NCI-H526 treated with DMSO at 0.1 percent for 48 hours (cell line): ENCODE measurements at regions not wholly inside any gene's neighbourhood (a gene's known extent, or its start where the extent isn't known, plus 50 kb on each side); places are given as distances from the start of the nearest gene placed in this dataset.

Experiments
- DNase-seq: peaks from one replicate; lab custom pipeline; 2025; lab: John Stamatoyannopoulos, UW

DNA sequence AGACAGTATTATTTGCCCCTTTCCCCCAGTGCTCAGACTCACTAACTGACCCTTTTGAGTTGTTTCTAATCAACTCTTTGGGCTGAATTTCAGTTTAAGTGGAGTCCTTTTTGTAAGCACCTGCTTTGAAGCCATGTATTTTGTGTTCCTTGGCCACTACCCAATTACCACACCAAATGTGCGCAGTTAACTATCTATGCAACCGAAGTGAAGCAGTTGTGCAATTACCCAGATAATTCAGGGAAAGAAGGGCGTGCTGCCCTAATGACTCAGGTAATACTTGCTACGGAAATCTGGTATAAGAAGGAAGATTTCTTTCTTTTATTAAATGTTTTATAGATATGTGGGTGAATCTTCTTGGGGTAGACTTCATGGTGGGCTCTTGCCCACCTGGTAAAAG is 371.9 kb upstream of the TBL1XR1 start:
- no peak for DNase-seq

DNA sequence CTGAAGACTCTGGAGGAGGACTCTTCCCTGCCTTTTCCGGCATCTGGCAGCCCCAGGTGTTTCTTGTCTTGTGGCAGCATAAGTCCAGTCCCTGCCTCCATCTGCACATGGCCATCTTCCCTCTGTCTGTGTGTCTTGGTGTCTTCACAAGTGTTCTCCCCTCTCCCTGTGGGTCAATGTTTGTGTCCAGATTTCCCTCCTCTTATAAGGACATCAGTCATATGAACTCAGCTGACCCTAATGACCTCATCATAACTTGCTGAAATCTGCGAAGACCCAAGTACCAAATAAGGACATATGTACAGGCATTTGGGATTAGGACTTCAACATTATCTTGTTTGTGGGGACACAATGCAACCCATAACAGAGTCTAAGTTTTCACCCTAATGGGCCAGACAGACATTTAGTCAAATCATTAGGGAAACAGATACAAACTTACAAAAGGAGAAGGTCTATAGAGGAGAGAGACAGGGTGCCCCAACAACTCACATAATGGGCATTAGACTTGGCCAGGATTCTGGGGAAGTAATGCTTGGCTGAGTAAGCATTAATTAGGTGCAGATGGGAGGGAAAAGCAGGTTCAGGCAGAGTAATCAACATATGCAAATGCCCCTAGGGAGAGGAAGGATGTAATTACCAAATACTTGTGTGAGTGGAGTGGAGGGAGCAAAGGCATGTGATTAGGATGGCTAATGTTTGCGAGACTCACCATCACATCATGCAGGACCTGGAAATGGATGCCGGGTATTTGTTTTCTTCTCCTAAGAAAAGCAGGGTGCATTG is 372.8 kb upstream of the TBL1XR1 start:
- peak; percentile 57 for DNase-seq

DNA sequence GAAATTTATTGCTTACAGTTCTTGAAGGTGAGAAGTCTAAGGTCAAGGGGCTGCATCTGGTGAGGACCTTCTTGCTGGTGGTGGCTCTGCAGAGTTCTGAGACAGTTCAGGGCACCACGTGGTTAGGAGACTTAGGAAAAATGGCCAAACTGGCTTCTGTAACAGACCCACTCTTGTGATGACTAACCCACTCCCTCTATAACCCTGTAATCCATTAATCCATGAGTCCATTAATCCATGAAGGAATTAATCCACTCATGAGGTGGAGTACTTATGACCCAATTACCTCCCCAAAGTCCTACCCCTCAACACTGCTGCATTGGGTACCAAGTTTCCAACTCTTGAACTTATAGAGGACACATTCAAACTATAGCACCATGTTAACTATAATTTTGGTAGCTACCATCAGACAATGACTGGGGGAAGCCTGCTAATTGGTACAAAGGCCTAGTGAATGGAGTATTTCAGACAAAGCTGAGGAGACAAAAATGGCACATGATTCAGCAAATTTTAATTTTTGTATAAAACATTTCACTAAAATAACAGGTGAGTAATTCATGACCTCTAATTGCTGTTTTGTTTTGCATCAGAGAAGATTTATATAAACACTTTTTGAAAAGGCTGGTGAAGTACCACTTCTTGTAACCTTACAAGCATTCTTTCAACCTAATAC is 374.1 kb upstream of the TBL1XR1 start:
- DNase-seq, result no peak

DNA sequence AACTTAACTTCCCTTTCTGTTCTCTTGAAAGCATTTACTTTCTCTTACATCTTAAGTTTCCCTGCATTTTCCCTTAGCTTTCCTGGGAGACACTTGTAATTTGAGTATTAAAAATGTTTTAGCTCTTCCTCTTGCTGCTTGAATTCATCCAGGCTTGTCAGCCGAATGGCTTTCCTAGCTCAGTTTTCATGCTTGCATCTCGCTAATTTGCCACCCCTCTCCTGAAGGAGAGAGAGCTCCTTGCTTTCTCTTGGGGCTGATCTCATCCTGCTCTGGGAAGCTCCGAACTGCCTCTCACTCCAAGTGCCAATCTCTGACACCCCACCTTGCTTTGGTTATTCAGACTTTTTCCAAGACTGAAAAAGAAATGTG is 374.6 kb upstream of the TBL1XR1 start:
- no peak for DNase-seq

DNA sequence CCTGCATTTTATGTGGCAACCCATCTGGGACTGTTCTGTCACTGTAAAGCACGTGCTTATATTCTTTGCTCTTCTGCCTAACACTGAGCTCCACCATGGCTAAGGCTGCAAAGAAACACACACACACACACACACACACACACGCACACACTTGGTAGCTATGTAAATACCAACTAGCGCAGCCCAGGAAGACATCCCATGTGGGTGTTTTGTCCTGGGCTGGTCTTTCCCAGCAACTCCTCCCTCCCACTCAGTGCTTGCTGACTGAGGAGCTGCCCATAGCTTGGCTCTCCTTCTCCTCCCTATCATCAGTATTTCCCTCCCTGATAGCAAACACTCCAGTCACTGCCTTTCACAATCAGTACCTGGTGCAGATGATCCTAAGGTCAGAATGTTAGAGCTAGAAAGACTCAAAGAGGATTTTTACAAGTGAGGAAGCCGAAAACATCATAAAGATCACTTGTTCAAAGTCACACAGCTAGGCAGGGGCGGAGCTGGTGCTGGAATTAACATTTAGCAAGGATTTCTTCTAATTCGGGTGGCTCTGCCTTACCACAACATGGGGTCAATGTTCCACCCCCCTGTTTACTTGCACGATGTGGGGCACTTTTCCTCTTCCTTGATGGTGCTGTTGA is 377.1 kb upstream of the TBL1XR1 start:
- peak; percentile 48 for DNase-seq

DNA sequence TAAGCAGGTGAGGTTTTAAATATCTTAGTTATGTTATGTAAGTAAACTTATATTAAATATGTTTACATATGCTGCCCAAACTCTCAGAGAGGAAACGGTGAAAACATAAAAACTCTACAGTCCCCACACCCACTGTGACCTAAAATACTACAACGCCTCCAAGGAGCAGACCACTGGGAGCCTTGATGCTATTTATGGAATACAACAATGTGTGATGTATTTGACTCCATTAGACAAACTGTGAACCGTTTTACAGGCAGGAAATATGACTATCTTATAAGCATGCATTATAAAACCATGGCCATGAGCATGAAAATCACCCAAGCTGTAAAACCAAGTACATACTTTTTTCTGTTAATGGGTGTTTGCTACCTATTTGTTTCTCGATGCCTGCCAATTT is 379.5 kb upstream of the TBL1XR1 start:
- DNase-seq, result no peak

DNA sequence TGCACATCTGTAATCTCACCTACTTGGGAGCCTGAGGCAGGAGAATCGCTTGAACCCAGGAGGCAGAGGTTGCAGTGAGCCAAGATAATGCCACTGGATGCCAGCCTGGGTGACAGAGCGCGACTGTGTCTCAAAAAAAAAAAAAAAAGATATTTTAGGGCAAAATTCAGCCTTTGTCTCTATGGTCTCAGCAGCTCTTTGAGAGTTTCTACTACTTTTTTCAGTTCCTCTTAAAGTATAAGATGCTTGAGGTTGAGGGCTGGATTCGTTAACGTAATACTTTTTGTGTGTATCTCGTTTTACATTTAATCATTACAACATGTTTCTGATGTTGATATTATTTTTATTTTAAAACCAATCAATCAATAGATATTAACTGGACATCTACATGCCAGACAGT is 381.2 kb upstream of the TBL1XR1 start:
- DNase-seq, result no peak

DNA sequence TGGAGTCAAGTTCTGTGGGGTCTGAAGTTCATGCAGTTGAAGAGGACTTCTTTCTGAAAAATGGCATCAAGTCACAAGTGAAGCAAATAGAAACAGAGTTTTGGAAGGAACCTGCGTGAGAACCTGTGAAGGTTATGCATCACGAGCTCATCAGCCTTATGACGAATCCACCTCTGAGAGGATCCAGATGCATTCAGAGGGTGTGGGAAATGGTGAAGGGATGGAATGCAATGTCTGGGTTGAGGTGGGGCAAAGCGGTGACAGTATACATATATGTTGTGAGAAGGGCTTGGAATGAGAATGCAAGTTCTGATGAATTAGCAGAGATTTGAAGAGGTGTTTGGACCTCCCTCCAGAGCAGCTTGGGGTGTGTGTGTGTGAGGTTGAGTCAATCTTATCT is 382.1 kb upstream of the TBL1XR1 start:
- no peak for DNase-seq

DNA sequence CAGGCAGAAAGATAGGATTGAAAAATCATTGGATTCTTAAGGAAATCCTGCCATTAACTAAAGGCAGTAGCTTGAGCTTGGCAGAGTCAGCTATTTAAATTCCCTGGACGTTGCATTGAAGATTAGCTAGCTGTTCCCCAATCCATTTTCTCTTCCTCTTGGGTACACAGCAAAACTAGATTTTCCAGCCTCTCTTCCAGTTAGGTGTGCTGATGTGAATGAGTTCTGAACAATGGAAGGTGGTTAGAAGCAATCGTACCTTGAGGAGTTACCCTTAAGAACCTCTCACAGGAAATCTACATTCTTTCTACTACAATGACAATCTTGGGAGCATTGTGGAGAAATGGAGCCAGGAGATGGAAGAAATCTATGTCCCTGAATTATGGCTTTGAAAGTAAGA is 383.2 kb upstream of the TBL1XR1 start:
- DNase-seq, result no peak

DNA sequence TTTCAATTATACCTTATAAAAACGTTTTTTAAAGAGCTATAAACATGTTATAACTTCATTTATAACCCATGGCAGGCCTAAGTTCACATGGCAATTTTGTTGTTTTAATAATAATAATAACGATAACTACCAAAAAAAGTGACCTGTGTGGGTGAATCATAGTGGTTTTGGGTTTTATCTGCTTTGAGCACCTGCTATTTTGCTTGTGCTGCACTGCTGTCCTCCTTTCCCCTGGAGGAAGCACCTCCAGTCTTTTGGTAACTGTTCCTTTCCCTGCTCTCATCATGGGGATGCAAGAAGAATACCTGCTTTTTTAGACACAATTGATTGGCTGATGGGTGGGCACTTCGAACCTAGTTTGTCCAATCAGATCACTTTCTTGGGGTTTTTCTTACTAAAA is 388.0 kb upstream of the TBL1XR1 start:
- no peak for DNase-seq

DNA sequence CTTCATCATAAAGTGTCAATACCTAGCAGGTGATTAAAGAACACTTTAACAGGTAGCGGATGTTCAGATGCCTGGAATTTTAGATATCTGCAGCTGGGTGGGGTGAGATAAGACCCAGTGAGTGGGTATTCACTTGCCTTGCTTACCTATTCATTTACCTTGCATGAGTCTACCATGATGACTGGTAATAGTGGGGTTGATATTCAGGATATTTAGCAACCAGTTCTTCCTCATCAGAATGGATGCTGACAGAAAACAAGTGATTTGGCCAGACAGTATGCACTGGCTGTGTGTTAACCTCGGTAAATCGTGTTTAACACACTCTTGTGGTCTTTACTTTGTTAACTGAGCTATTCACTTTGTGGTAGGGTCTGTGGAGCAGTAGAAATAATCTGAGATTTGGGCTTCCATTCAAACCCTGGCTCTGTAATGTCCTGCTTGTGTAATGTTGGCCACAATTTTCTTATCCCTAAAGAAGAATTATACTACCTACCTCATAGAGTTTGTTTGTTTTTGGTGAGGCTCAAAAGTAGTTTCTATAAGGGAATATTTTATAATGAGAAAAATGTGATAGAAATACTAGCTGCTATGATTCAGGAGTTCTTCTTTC is 391.9 kb upstream of the TBL1XR1 start:
- DNase-seq, result no peak

DNA sequence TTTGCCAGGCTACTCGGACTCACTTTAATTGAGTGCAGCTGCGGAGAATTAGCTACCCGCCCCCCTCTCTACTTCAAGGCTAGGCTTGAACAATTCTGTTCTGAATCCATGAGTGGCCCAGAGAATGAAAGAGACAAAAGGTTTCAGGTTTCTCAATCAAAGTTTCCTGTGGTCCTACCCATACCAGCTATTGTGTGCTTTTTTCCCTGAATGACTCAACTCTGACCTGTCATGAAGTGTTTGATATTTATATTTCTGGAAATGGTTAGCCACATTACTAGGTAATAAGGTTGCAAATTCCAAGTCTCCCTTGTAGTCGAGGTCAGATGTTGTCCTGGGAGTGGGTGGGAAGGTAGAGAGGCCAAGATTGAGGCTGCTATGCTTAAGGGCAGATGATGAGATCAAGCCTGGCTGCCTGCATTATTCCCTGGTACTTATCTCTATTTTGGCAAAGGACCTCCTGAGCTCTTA is 392.7 kb upstream of the TBL1XR1 start:
- no peak for DNase-seq

DNA sequence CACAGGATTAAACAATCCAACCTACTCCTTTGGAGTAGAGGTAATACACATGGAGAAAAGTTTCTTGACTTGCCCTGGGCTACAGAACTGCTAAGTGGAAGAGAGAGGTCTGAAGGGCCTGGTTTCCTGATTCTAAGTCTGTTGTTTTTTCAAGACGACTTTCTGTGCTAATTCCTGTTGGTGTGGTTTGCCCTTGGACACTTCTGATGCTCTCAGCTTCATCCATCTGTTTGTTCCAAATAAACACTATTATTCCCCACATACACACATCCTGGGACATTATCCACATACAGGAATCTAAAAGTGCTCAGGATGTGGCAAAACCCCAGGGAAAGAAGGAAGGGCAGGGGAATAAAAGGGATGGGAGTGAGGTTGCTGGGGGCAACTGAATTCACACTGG is 393.5 kb upstream of the TBL1XR1 start:
- DNase-seq, result no peak

DNA sequence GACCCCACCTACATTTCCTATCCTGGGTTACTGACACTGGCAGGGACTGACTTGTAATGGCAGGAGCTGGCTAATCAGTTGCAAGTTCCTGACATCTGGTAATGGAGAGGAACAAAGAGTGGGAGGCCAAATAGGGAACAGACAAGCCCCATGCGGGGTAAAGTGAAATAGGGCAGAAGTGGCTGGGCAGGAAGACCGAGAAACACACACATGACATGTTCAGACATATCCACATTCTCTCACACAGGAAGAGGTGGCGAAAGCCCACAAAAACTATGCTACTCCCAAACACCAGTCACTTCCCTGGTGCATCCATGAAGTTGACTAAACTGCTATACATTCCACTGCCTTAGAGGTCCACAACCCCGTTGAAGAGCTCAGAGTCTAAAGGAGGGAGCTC is 394.1 kb upstream of the TBL1XR1 start:
- no peak for DNase-seq

DNA sequence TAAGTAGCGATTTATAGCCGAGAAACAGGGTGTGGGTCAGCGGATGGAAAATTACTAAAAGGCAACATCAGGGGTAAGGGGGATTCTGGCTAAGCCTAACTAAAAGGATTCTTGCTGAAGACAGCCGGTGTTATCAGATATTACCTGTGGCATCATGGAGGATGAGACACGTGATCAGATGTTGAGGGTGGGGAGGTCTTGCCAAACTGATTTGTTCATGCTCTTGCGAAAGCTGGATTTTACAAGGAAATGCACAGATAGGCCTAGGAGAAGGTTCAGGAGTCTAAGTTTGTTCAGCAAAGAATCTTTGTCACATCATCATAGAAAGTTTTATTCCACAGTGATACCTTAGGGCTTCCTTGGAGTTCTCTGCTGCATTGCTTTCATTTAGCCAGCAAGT is 396.8 kb upstream of the TBL1XR1 start:
- DNase-seq, result no peak

DNA sequence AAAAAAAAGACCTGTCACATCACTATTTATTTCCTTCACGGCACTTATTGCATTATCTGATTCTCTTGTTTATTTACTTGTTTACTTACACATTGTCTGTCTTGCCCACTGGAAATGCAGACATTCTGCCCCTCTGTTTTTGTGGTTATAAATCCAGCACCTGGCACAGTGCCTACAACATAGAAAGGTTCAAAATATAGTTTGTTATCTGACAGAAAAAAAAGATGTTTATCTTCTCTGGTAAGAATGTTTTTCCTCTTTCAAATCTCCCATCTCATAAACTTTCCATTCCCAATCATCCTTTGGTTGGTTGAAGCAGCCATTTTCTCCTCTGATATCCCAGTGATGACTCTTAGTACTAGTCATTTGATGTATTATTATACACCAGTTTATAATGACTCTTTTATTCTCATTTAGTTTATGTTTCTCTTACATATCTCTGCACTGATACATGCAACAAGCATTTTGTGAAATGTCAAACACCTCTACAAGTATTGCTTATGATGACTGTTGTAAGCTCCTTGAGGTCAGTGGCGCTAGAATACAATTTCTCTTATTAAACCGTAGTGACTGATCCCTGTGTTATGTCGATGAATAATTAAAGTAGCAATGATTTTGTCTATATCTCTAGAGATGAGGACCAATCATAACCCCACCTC is 398.4 kb upstream of the TBL1XR1 start:
- no peak for DNase-seq

DNA sequence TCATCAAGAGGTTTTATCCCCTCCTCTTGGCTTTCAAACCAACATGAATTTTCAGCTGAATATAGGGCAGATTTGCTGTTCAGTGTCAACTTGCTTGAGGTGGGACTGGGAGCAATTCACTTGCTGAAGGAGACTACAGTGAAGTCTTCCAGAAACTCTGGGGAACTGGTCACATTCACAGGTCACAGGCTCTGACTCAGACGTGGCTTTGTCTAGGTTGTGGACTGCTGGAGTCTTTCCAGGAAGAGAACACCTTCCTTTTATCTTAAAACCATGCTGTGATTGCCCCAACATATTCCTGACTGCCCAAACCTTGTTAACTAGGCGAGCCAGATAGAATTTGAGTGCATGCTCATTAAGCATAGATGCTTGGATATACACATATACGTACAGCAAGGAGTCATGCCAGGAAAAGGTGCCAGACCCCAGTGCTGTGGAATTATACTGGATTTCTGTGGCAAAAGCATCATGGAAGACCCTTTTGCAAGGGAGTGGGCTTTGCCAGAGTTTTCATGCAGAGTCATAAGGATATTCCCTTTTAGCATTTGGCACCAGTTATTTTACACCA is 399.1 kb upstream of the TBL1XR1 start:
- DNase-seq, result no peak

DNA sequence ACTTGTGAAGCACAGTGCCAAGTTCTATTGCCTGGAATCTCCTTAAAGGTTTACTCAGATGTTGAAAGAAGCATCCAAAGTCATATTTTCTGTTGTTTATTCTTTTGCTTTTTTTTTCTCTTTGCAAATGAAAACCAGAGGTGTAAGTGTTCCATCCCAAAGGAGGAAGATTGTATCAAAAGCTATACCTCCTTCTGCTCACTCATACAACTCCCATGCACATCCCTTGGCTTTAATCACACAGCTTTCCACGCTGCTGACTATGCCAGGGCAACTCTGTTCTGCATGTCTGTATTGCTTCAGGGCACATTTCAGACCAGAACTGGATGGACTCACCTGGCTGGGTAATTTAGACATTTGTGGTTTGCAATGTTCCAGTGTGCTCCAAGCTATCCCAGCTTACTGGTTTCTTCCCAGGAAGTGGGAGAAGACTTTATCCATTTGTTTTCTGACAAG is 399.6 kb upstream of the TBL1XR1 start:
- peak; percentile 89 for DNase-seq

DNA sequence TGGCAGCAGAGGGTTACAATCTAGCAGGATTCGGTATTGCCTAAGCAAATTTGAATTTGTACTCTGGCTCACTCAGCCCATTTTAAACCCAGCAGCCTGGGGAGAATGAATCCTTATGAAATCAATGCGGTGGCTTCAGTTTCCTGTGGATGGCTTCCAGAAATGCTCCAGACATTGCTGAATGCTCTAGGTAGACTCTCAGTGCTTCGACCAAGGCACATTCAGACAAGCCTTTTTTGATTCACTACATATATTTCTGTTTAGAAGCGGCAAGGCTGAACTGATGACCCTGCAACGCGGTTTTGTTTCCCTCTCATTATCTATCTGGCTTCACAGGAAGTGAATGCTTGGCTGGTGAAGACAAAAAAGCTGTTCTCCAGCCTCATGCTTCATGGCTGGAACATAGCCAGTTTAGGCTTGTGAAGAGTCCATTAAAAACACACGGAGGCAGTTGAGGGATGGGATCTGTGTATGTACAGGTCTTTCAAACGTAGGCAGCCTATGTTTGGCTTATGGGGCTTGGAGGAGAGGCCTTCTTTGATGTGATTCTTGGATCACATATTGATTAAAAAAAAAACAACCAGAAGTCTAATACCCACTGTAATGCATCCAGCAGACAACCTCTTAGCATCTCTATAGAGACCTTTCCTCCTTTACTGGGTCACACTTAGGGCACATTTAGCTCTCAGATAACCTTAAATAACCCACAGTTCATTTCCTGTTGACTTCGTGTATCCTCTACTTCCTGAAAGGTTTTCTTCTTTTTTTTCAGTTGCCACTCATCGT is 400.2 kb upstream of the TBL1XR1 start:
- peak; percentile 61 for DNase-seq

DNA sequence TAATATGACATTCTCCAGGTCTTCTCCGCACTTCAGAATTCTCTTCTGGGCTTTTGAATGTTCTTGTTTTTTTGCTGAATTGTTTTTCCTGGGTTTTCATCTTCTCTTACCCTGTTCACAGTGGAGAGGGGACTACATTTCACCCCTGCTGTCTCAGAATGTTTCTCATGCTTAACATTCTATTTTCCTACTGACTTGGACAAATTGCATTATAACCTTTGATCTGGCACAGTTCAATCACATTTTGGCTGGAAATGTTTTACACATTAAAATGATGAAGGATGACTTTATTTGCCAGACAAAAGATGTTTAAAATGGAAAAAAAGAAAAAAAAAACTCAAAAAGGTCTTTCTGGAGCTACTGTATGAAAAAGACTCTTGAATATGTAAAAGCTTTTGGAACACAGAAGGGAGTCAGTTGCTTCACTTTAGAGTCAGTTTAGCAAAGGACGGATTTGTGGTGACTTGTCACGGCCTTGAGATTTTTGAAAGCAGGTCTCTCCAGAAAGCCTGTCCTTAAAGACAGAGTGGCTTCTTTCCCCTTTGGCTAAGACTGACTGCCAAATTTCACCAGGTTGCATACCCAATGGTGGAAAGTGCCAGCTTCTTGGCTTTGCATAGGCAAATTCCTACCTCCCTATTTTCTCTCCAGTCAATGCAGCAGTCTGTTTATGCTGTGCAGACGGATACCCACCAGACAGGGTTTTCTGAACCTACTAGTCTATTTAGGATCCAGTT is 401.0 kb upstream of the TBL1XR1 start:
- peak; percentile 95 for DNase-seq
